ENCODE measurements at regions not wholly inside any gene's neighbourhood (a gene's known extent, or its start where the extent isn't known, plus 50 kb on each side); places are given as distances from the start of the nearest gene placed in this dataset.

- TF ChIP-seq POLR2A (IDR thresholded peaks at IDR 0.05) = no peak
- TF ChIP-seq CTCF (IDR thresholded peaks at IDR 0.05 in 4 of 5, conservative IDR thresholded peaks at IDR 0.05 in 1 of 5) = no peak
These were observed 176.4 kb downstream of the TJP1 start for GRCh38 chr15:29645841-29646240.
